ENCODE measurements at regions not wholly inside any gene's neighbourhood (a gene's known extent, or its start where the extent isn't known, plus 50 kb on each side); places are given as distances from the start of the nearest gene placed in this dataset.

DNA sequence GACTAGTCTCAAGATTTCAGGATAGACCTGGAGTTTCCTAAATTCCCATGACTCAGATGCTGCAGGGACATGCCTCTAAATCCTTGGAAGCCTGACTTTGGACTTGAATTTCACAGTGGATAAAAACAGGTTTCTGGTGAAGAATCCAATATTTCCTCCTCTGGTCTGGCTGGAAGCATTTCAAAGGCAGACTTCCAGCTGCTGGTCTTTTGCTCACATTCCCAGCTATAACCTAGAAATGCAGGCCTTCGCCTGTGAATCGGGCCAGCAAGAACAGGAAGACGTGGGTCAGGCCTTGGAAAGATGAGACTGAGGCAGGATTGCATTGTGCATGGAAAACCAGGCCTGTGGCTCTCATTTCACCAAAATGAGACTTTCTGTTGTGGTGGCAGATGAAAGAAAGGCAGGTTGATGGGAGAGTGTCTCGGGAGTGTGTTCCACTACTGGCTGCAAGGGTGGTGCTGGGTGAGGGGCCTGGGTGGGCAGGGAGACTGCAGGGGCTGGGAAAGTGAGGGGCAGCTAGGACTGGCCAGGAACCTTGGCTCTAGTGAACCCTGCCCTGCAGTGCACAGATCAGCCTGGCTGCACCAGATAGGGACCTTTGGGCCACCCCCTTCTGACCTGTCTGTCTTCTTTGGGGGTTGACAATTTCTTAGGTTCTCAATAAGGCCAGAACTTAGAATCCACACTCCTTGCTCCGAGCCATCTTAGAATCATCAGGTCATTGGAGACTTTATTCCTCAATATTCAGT is 488.8 kb upstream of the MKI67 start:
- DNase-seq (ENCODE audit: low read depth in 2 of 2) = no peak

- DNase-seq (ENCODE audit: low read depth in 2 of 2) = no peak
These were observed 491.3 kb upstream of the MKI67 start for GRCh38 chr10:128617532-128617931.

DNA sequence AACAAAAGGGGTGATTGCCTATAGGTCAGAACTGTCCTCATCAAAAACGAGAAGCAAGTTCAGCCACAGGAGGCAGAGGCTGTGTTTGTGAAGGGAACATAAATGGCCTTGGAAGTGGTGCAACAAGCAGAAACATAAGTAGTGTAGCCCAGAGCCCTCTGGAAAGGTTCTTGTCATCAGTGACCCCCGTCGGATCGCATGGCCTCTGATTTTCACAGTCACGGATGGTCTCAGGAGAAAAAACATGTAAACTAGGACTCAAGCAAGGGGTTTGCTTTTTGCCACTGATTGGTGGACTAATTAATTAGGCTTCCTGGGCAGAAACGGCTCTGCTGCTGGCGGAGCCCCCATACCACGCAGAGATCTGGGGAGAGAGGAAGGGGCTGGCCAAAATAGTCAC is 496.5 kb upstream of the MKI67 start:
- no peak for DNase-seq (ENCODE audit: low read depth in 2 of 2)

DNA sequence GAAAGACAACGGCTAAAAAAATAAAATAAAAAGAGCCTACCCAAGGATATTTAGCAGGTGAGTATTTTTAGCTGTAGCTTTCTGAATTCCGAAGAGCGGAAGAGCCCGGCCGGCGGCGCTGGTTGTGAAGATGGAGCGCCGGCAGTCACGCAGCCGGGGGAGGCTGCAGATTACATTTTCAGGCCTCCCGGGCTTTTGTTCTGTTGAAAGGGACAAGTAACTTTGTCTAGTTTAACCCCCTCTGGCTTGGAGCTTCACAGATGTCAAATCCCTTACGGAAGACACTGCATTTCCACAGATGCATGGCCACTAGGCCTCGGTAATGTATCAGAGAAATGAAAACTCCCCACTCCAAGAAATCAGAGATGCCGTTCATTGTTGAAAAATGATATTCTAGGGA is 497.6 kb upstream of the MKI67 start:
- DNase-seq (ENCODE audit: low read depth in 2 of 2) = no peak

GRCh38 chr10:128624656-128625530 is 498.7 kb upstream of the MKI67 start:
- no peak for DNase-seq (ENCODE audit: low read depth in 2 of 2)

GRCh38 chr10:128625926-128626325 is 499.7 kb upstream of the MKI67 start:
- no peak for DNase-seq (ENCODE audit: low read depth in 2 of 2)

GRCh38 chr10:128626397-128627000 is 500.3 kb upstream of the MKI67 start:
- no peak for DNase-seq (ENCODE audit: low read depth in 2 of 2)

DNA sequence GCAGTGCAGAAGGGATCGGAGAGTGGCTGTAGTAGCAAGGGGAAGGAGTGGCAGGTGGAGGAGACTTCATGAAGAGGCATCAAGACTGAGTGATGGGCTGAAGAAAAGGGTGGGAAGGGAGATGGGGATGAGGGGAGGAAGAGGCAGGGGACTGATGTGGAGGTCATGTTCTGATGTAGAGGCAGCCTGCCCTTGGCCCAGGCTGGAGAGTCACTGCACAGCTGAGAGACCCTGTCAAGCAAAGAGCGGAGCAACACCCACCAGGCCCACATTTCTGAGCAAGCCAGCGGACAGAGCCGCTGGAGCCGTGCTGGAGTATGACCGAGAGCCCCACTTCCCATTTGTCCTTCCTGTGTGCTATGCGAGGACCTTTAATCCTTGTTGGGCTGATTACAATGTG is 501.6 kb upstream of the MKI67 start:
- no peak for DNase-seq (ENCODE audit: low read depth in 2 of 2)

DNA sequence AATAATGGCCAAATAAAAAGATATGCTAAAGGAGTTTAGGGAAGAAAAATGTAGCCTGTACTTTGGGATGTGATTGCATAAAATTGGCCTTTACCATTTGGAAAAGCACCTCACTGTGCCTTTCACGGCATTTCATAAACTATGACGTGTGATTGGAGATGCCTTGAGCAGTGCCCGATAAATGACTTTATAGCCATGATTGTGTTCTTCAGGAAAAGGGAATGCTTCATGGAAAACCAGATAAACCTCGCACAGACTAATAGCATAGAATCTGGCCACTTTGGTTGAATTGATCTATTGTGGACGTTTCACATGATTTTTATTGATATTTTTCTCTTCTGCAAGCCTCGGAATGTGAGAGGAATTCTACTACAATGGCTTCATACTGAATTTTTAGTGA is 502.0 kb upstream of the MKI67 start:
- DNase-seq (ENCODE audit: low read depth in 2 of 2) = no peak

DNA sequence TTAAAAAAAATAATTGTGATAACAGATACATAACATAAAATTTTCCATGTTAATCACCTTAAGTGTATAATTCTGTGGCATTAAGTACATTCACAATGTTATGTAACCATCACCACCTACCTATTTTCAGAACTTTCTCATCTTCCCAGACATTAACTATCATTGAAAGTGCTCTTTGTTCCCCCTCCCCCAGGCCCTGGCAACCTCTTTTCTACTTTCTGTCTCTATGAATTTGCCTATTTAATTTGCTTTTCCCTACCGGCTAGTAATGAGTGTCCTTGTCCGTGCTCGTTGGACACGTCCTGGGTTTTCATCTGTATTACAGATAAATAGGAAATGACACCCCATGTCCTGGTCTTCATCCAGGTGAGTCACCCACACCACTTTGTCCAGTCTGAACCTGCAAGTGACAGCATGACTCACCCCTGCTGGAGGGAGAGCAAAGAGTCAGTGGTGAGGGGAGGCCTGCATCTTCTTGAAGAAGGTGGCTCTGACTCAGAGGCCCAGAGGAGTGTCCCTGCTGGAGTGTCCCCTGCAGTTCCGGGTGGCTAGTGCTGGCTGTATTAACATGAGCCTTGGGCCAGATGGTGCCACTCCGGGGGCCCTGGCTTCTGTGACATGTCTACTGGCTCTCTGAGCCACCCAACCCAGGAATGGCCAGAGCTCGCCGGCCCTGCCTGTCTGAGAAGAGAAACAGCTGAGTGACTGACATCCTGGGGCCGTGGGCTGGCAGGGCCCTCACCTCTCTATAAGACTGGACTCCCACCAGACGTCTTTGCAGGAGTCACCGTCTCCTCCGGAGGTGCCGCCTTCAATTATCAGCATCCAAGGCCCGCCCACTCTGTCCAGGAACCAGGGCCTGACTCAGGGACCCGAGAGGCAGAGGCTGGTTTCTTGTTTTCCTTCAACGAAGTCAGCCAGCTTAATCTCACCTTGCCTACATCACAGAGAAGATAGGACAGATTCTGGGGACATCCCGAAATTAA is 503.2 kb upstream of the MKI67 start:
- DNase-seq (ENCODE audit: low read depth in 2 of 2) = no peak

DNA sequence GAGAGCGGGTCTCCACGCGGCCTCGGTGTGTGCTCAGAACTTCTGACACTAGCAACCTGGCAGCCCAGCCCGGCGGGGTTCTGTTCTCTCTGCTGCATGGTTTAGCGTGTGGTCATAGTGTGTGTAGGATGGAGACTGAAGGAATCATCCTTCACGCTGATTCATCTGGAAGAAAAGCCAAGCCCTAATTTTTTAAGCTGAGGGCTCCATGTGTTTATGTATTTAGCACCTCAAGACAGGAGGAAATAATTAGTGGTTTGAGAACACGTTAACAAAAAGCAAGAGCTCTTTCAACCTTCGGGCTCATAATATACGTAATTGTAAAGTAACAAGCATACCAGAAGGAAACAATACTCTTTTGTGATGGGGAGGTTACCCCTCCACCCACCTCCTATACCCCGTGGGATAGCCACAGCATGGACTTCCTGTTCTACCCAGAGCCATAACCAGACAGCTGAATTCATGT is 504.6 kb upstream of the MKI67 start:
- no peak for DNase-seq (ENCODE audit: low read depth in 2 of 2)

GRCh38 chr10:128631801-128632241 is 505.6 kb upstream of the MKI67 start:
- no peak for DNase-seq (ENCODE audit: low read depth in 2 of 2)

DNA sequence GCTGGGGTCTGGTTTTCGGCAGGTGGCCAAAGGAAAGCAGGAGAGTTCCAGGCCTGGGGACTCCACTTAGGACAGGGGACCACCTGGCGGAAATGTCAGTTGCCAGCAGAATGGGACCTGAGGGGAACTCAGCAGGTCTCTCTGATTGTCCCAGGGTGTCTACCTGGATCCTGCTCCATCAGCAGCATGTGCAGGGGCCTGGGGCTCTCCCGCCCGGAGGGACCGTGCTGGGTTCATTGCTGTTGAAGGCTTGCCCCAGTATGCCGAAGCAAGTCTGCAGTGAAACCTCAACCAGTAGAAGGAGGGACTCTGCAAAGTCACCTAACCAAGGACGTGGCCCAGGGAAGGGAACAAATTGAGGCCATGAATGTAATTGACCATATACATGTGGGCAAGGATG is 506.5 kb upstream of the MKI67 start:
- no peak for DNase-seq (ENCODE audit: low read depth in 2 of 2)

DNA sequence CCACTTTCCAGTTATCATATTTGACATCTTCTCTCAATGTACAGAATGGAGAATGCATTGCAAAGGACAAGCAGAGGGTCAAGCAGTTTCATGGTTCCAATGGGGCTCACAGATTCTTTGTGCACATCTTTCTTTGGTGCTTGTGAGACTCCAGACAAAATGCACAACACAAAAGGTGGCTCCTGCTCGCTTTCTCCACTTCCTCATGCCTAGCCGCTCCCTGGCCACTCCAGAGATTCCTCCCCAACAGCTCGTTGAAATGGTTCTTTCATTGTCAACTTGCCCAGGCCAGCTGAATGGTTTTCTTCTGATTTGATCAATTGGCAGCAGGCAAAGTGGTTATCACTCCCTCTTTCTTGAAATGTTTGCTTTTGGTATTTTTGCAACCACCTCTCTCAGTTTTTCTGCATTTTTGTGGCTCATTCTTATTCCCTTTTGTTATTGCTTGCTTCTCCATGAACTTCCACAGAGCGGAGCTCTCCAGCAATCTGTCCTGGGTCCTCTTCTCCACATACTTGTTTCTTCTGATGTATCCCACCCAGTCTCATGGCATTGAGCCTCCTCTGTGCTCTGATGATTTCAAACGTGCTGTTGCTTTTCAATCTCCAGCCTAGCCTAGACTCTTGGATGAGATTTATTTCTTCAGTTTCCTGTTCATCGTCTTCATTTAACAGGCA is 507.8 kb upstream of the MKI67 start:
- DNase-seq (ENCODE audit: low read depth in 2 of 2) = no peak

GRCh38 chr10:128642023-128642422 is 515.8 kb upstream of the MKI67 start:
- no peak for DNase-seq (ENCODE audit: low read depth in 2 of 2)

DNA sequence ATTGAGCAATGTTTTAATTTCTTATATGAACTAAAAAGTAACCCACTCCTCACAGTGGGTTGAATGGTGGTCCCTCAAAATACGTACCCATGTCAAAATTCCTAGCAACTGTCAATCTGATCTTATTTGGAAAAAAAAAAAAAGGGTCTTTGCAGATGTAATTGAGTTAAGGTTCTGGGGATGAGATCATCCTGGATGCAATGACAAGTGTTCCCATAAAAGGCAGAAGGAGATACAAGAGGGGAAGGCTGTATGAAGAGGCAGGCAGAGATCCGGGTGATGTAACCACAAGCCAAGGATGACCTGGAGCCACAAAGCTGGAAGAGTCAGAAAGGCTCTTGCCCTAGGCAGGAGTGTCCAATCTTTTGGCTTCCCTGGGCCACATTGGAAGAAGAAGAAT is 516.3 kb upstream of the MKI67 start:
- DNase-seq (ENCODE audit: low read depth in 2 of 2) = no peak

DNA sequence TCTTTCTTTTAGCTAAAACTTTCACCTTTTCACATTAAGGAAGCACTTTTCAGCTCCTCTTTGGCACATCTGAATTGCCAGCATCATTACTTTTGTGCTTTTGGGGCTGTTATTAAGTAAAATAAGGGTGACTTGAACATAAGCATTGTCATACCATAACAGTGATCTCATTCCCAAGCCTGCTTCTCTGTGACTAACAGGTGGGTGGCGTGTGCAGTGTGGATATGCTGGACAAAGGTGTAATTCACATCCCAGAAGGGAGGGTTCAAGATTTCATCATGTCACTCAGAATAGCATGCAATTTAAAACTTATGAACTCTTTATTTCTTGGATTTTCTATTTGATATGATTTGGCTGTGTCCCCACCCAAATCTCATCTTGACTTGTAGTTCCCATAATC is 517.4 kb upstream of the MKI67 start:
- no peak for DNase-seq (ENCODE audit: low read depth in 2 of 2)

DNA sequence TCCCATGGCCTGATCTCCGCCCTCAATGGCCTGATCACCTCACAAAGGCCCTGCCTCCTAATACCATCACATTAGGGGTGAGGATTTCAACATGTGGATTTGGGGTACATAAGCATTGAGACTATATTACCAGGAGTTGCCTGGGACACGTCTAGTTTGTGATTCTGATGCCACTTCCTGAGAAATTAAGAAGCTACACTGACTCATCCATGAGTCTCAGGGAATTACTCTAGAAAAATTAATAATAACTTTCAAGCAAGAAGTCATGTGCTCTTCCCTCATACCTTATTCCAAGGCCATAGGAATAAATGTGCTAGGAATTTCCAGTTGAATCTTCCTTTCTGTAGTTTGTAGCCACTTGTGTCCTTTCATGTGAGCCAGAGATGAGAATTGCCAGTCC is 519.3 kb upstream of the MKI67 start:
- no peak for DNase-seq (ENCODE audit: low read depth in 2 of 2)

GRCh38 chr10:128646956-128647355 is 520.7 kb upstream of the MKI67 start:
- no peak for DNase-seq (ENCODE audit: low read depth in 2 of 2)

GRCh38 chr10:128657548-128657947 is 531.3 kb upstream of the MKI67 start:
- DNase-seq (ENCODE audit: low read depth in 2 of 2) = no peak

DNA sequence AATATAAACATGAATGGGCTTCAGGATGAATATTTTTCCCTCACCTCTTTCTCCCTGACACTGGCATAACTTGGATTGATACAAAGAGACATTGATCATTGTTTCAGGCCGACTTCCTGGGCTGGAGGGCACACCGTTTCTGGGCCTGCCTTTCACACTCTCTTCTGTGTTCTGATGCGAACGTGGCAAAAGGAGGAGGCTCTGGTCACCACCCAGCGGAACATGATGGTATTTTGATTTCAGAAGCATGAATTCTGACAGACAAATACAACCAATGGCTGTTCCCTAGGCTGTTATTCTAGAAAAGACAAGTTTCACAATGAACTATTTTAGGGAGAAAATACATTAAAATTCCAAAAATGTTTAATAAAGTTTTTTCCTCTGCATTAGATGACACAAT is 534.5 kb upstream of the MKI67 start:
- DNase-seq (ENCODE audit: low read depth in 2 of 2) = no peak

All from stimulated activated CD4-positive, alpha-beta T cell treated with anti-CD3 and anti-CD28 coated beads, Interleukin-4, amount 100 ng/mL, for 48 hours (primary cell).